Breast epithelium (tissue), 3 donors: ENCODE measurements at regions not wholly inside any gene's neighbourhood (a gene's known extent, or its start where the extent isn't known, plus 50 kb on each side); places are given as distances from the start of the nearest gene placed in this dataset.

ENCODE experiments used
- CTCF ChIP-seq, 3 donors: fragments of 450-650 bp; IDR thresholded peaks; one replicate each; pipeline ENCODE4 v1.5.1; 2016 to 2017; ENCODE audit warnings: antibody characterized with exemption in 3 of 3, mild to moderate bottlenecking in 3 of 3, moderate library complexity in 3 of 3
- POLR2A ChIP-seq: fragments of 450-650 bp; IDR thresholded peaks from one replicate; pipeline ENCODE4 v1.6.1; 2016; ENCODE audit warnings: antibody characterized with exemption, mild to moderate bottlenecking, moderate library complexity

- TF ChIP-seq CTCF (IDR thresholded peaks at IDR 0.05), result no peak
- no peak for TF ChIP-seq POLR2A
These were observed 291.9 kb downstream of the DMAC1 start for GRCh38 chr9:7507566-7508270.
